H9 (cell line): ENCODE measurements at regions not wholly inside any gene's neighbourhood (a gene's known extent, or its start where the extent isn't known, plus 50 kb on each side); places are given as distances from the start of the nearest gene placed in this dataset.

Experiments
- DNase-seq: peaks from one replicate; pipeline ENCODE4 v3.0.0-alpha.2; 2017
- H2AFZ ChIP-seq: one replicate; pipeline ENCODE4 v1.6.1; 2013; ENCODE audit warnings: mild to moderate bottlenecking, low read length, control low read depth, moderate library complexity
- H2AK5ac ChIP-seq: 2 replicates; pipeline ENCODE4 v1.6.1; 2013; ENCODE audit warnings: low read length, control low read depth, mixed read lengths; ENCODE audit not compliant: insufficient read length
- H2BK120ac ChIP-seq: one replicate; pipeline ENCODE4 v1.6.1; 2013; ENCODE audit warnings: low read depth, mild to moderate bottlenecking, low read length, control low read depth, inconsistent platforms; ENCODE audit not compliant: poor library complexity, severe bottlenecking
- H2BK12ac ChIP-seq: 2 replicates; pipeline ENCODE4 v1.6.1; 2013; ENCODE audit warnings: low read length, control low read depth, mixed read lengths, low read depth; ENCODE audit not compliant: insufficient read length
- H2BK15ac ChIP-seq: 2 replicates; pipeline ENCODE4 v1.6.1; 2013; ENCODE audit warnings: low read depth, low read length, control low read depth
- H2BK20ac ChIP-seq: one replicate; pipeline ENCODE4 v1.6.1; 2013; ENCODE audit warnings: low read depth, mild to moderate bottlenecking, low read length, control low read depth, inconsistent platforms; ENCODE audit not compliant: poor library complexity, severe bottlenecking
- H2BK5ac ChIP-seq: 2 replicates; pipeline ENCODE4 v1.6.1; 2013; ENCODE audit warnings: low read length, control low read depth, mixed read lengths; ENCODE audit not compliant: insufficient read length
- H3K14ac ChIP-seq: 2 replicates; pipeline ENCODE4 v1.6.1; 2013; ENCODE audit warnings: low read length, control low read depth; ENCODE audit not compliant: insufficient read depth
- H3K18ac ChIP-seq: 2 replicates; pipeline ENCODE4 v1.6.1; 2013; ENCODE audit warnings: low read depth, mild to moderate bottlenecking, mixed read lengths, low read length, control low read depth; ENCODE audit not compliant: insufficient read length
- H3K23ac ChIP-seq: 2 replicates; pipeline ENCODE4 v1.6.1; 2013; ENCODE audit warnings: low read length, control low read depth, mixed read lengths, low read depth; ENCODE audit not compliant: insufficient read length
- H3K23me2 ChIP-seq: 2 replicates; pipeline ENCODE4 v1.6.1; 2013; ENCODE audit warnings: low read depth, mild to moderate bottlenecking, mixed read lengths, low read length, control low read depth; ENCODE audit not compliant: insufficient read length, poor library complexity, severe bottlenecking
- H3K27ac ChIP-seq: 2 replicates; pipeline ENCODE4 v1.5.1; 2013; ENCODE audit warnings: low read length, control low read depth, mixed read lengths, low read depth; ENCODE audit not compliant: insufficient read length
- H3K27me3 ChIP-seq: 2 replicates; pipeline ENCODE4 v1.6.1; 2013; ENCODE audit warnings: low read length, control low read depth, inconsistent platforms; ENCODE audit not compliant: insufficient read depth
- H3K4ac ChIP-seq: 2 replicates; pipeline ENCODE4 v1.6.1; 2013; ENCODE audit warnings: low read depth, mild to moderate bottlenecking, control low read depth, inconsistent platforms, low read length, moderate library complexity
- H3K4me1 ChIP-seq: 2 replicates; pipeline ENCODE4 v1.6.1; 2013; ENCODE audit warnings: low read length, control low read depth, inconsistent platforms; ENCODE audit not compliant: insufficient read depth
- H3K4me2 ChIP-seq: 2 replicates; pipeline ENCODE4 v1.6.1; 2013; ENCODE audit warnings: low read length, control low read depth, mixed read lengths; ENCODE audit not compliant: insufficient read length, insufficient read depth
- H3K56ac ChIP-seq: 2 replicates; pipeline ENCODE4 v1.6.1; 2013; ENCODE audit warnings: low read depth, mild to moderate bottlenecking, mixed read lengths, low read length, control low read depth; ENCODE audit not compliant: insufficient read length
- H3K79me1 ChIP-seq: 2 replicates; pipeline ENCODE4 v1.6.1; 2013; ENCODE audit warnings: low read depth, mild to moderate bottlenecking, moderate library complexity, low read length, control low read depth, inconsistent platforms; ENCODE audit not compliant: insufficient read depth, poor library complexity, severe bottlenecking
- H3K79me2 ChIP-seq: 2 replicates; pipeline ENCODE4 v1.6.1; 2013; ENCODE audit warnings: low read length, control low read depth, inconsistent platforms; ENCODE audit not compliant: insufficient read depth
- H3K9ac ChIP-seq: 2 replicates; pipeline ENCODE4 v1.6.1; 2013; ENCODE audit warnings: low read length, control low read depth, mixed read lengths; ENCODE audit not compliant: insufficient read length; ENCODE audit errors: extremely low read depth
- H3K9me3 ChIP-seq: one replicate; pipeline ENCODE4 v1.6.1; 2013; ENCODE audit warnings: low read depth, low read length, inconsistent platforms; ENCODE audit not compliant: control insufficient read depth
- H3T11ph ChIP-seq: one replicate; pipeline ENCODE4 v1.6.1; 2013; ENCODE audit warnings: mild to moderate bottlenecking, low read length, control low read depth, inconsistent platforms
- H4K20me1 ChIP-seq: one replicate; pipeline ENCODE4 v1.6.1; 2013; ENCODE audit not compliant: control insufficient read depth, insufficient read length, insufficient read depth
- H4K5ac ChIP-seq: 2 replicates; pipeline ENCODE4 v1.6.1; 2013; ENCODE audit warnings: low read depth, mild to moderate bottlenecking, mixed read lengths, low read length, control low read depth; ENCODE audit not compliant: insufficient read length
- H4K8ac ChIP-seq: replicated peaks from 2 replicates; pipeline ENCODE4 v1.6.1; 2013; ENCODE audit warnings: low read length, control low read depth, mixed read lengths, low read depth; ENCODE audit not compliant: insufficient read length
- H4K91ac ChIP-seq: 2 replicates; pipeline ENCODE4 v1.6.1; 2013; ENCODE audit warnings: low read depth, mild to moderate bottlenecking, moderate library complexity, mixed read lengths, low read length, control low read depth; ENCODE audit not compliant: insufficient read length
- H3K27ac Mint-ChIP-seq, 3 experiments: 2 replicates in 2 of 3; 3 replicates in 1 of 3; pipeline ENCODE4 v1.8.0; 2020 to 2021; ENCODE audit warnings: mixed read lengths in 3 of 3, mild to moderate bottlenecking in 1 of 3, moderate library complexity in 1 of 3
- H3K27me3 Mint-ChIP-seq: 2 replicates; pipeline ENCODE4 v1.8.0; 2021; ENCODE audit warnings: low read depth, mild to moderate bottlenecking, moderate library complexity, mixed read lengths
- H3K36me3 Mint-ChIP-seq, 3 experiments: 2 replicates in 2 of 3; 3 replicates in 1 of 3; pipeline ENCODE4 v1.8.0; 2020 to 2021; ENCODE audit warnings: low read depth in 3 of 3, mixed read lengths in 3 of 3; ENCODE audit not compliant: insufficient read depth in 1 of 3
- H3K4me1 Mint-ChIP-seq, 2 experiments: 2 replicates each; pipeline ENCODE4 v1.8.0; 2020; ENCODE audit warnings: mixed read lengths in 2 of 2
- H3K4me3 Mint-ChIP-seq, 2 experiments: 2 replicates in 1 of 2; 3 replicates in 1 of 2; pipeline ENCODE4 v1.8.0; 2020 to 2021; ENCODE audit warnings: mild to moderate bottlenecking in 2 of 2, mixed read lengths in 2 of 2, moderate library complexity in 1 of 2
- H3K9me3 Mint-ChIP-seq, 2 experiments: 2 replicates in 1 of 2; 3 replicates in 1 of 2; pipeline ENCODE4 v1.8.0; 2020; ENCODE audit warnings: mild to moderate bottlenecking in 2 of 2, mixed read lengths in 2 of 2, moderate library complexity in 1 of 2
- WGBS: extraction: QIAGEN DNeasy Blood & Tissue Kit; methylation state at CpG from one replicate; pipeline ENCODE4 v1.1.7; 2013; ENCODE audit warnings: missing lambda C conversion rate, low lambda C conversion rate, mixed read lengths; ENCODE audit not compliant: insufficient read length; ENCODE audit errors: extremely low coverage; 5-methylcytosine and 5-hydroxymethylcytosine counted together
- TF ChIP-seq, protein P1 (sequence below): fragments of 200-600 bp; sonication (generic); conservative IDR thresholded peaks from 3 replicates; pipeline ENCODE4 v1.8.0; 2021; ENCODE audit warnings: antibody characterized with exemption, mild to moderate bottlenecking

DNA sequence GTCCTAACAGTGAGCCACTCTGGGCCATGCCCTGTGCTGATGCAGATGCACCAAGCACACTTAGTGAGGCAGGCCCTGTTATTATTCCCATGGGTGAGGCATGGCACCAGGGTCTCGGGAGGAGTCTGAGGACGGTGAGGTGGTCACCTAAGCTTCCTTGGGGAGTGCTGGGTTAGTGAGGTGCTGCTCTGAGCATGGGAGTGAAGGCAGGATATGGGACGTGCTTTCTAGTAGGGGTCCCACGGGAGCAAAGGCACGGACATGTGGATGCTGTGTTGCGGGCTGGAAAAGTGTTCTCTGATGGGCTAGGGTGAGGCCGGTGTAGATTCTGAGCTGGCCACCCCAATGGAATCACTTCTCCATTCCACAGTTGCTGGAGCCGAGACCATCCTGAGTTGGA is 77.5 kb upstream of the CSF3R start:
- Histone ChIP-seq H3T11ph (no peak overlapping the region), H2BK20ac (no peak overlapping the region), H2BK5ac (no peak overlapping the region), H3K4ac (no peak overlapping the region), H3K79me1 (no peaks in the 10 kb centered on the region), H4K8ac (no peak overlapping the region), H4K20me1 (no peaks in the 10 kb centered on the region), H2BK120ac (no peak overlapping the region), H3K23me2 (no peaks in the 10 kb centered on the region), H2AFZ (no peak overlapping the region), H3K27me3 (no peaks in the 10 kb centered on the region), H2AK5ac (no peak overlapping the region), H2BK12ac (no peak overlapping the region), H3K18ac (no peak overlapping the region), H3K9me3 (no peaks in the 10 kb centered on the region), H2BK15ac (no peak overlapping the region), H3K27ac (no peak overlapping the region), H4K91ac (no peak overlapping the region), H3K79me2 (no peaks in the 10 kb centered on the region; the same call in 1 of the 2 replicates), H3K4me2 (no peak overlapping the region), H3K9ac (no peak overlapping the region), H3K14ac (no peak overlapping the region), H3K4me1 (no peaks in the 10 kb centered on the region), H4K5ac (no peak overlapping the region), H3K23ac (no peak overlapping the region), H3K56ac (no peak overlapping the region)
- no peaks in the 10 kb centered on the region for H3K9me3 Mint-ChIP-seq
- peaks cover 14% of the 10 kb centered on the region for H3K27me3 Mint-ChIP-seq
- H3K27ac Mint-ChIP-seq: peak overlapping the region in 1 of 3 experiments; percentile 79; a peak in 2 of 7 replicates
- no peaks in the 10 kb centered on the region for H3K4me1 Mint-ChIP-seq
- TF ChIP-seq, protein P1, sequence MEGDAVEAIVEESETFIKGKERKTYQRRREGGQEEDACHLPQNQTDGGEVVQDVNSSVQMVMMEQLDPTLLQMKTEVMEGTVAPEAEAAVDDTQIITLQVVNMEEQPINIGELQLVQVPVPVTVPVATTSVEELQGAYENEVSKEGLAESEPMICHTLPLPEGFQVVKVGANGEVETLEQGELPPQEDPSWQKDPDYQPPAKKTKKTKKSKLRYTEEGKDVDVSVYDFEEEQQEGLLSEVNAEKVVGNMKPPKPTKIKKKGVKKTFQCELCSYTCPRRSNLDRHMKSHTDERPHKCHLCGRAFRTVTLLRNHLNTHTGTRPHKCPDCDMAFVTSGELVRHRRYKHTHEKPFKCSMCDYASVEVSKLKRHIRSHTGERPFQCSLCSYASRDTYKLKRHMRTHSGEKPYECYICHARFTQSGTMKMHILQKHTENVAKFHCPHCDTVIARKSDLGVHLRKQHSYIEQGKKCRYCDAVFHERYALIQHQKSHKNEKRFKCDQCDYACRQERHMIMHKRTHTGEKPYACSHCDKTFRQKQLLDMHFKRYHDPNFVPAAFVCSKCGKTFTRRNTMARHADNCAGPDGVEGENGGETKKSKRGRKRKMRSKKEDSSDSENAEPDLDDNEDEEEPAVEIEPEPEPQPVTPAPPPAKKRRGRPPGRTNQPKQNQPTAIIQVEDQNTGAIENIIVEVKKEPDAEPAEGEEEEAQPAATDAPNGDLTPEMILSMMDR: no peak
- no CpG with 5 or more reads among the region's 8 CpGs for WGBS
- DNase-seq: no peak
- H3K4me3 Mint-ChIP-seq: no peak overlapping the region
- no peaks in the 10 kb centered on the region for H3K36me3 Mint-ChIP-seq
